ENCODE measurements at regions not wholly inside any gene's neighbourhood (a gene's known extent, or its start where the extent isn't known, plus 50 kb on each side); places are given as distances from the start of the nearest gene placed in this dataset.

GRCh38 chr13:64332048-64332447 is 2898.1 kb downstream of the PCDH9 start:
- no peak for TF ChIP-seq HOMEZ (CRISPR knock-in tag; IDR thresholded peaks at IDR 0.05; ENCODE audit: low read depth)
- no peak for TF ChIP-seq CTCF (CRISPR knock-in tag; IDR thresholded peaks at IDR 0.05)
- TF ChIP-seq ZNF614 (CRISPR knock-in tag; IDR thresholded peaks at IDR 0.05; ENCODE audit: borderline replicate concordance) = no peak
- TF ChIP-seq GABPA (IDR thresholded peaks at IDR 0.05; ENCODE audit: low read depth, low read length) = no peak
- TF ChIP-seq GABPA (CRISPR knock-in tag; IDR thresholded peaks at IDR 0.05; ENCODE audit: low read depth) = no peak
- no peak for TF ChIP-seq POLR2A (IDR thresholded peaks at IDR 0.05; ENCODE audit: insufficient read depth in 1 of 2, low read depth in 2 of 2, low read length in 2 of 2)
- no peak for TF ChIP-seq ATF2 (CRISPR knock-in tag; IDR thresholded peaks at IDR 0.05)
- TF ChIP-seq TBL1XR1 (IDR thresholded peaks at IDR 0.05; ENCODE audit: borderline replicate concordance, low read length, partially characterized antibody) = no peak
- no peak for TF ChIP-seq KDM4B (CRISPR knock-in tag; IDR thresholded peaks at IDR 0.05)
- TF ChIP-seq IKZF1 (IDR thresholded peaks at IDR 0.05) = no peak
